Hematopoietic multipotent progenitor cell (in vitro differentiated cells): ENCODE measurements at regions not wholly inside any gene's neighbourhood (a gene's known extent, or its start where the extent isn't known, plus 50 kb on each side); places are given as distances from the start of the nearest gene placed in this dataset.
"Not testable (repeated sequence)": the region's sequence is repeated elsewhere in the genome, so short reads cannot be mapped to it uniquely, and the experiment has no call there.

Source experiments
- DNase-seq, 3 donors: peaks; one replicate each; pipeline ENCODE4 v3.0.0-alpha.2; 2011 to 2015; ENCODE audit warnings: low read depth in 2 of 3, low spot score in 2 of 3

GRCh38 chr16:47873434-47873833, 282.4 kb downstream of the ABCC12 start:
- DNase-seq: no peak

- DNase-seq: no peak
Measured at GRCh38 chr16:47872225-47872624, 283.6 kb downstream of the ABCC12 start.

DNA sequence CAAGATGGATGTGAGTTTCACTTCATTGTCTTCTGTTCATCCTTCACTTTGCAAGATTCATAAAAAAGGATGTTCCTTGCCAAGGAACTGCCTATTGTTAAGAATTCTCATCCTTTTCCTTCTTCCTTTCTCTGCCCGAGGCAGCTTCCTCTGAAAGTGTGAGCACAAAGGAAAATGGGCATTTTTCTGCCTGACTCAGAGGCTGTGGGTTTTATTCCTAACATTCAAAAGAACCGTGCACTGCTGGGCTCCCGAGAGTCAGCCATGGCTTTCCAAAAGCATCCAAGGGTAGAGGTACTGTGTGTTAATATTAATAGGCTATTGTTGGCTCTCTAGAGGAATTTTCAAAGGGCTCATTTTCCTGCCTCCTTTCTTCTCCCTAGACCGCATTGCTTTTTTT, 289.4 kb downstream of the ABCC12 start:
- DNase-seq: no peak

DNA sequence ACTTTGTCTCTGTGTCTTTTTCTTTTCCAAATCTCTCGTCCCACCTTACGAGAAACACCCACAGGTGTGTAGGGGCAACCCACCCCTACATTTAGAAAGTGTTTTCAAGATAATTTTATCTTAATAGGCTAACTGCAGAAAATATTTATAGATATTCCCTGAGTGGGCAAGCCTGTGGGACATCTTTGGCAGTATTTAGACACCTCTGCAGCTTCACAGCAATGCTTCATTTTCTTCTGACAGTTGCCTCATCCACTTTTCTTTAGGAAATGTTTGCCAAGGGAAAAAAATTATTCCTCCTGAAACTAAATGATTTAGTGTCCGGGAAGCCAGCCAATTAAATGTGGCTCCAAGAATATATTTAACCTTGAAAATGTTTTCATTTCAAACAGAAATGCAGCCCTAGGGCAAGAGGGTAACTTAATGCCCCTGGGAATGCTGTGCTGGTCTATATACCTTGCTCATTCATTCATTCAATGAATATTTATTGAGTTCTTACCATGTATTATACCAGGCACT, 290.4 kb downstream of the ABCC12 start:
- DNase-seq: no peak

GRCh38 chr16:47864262-47864661, 291.5 kb downstream of the ABCC12 start:
- not testable (repeated sequence) for DNase-seq

DNA sequence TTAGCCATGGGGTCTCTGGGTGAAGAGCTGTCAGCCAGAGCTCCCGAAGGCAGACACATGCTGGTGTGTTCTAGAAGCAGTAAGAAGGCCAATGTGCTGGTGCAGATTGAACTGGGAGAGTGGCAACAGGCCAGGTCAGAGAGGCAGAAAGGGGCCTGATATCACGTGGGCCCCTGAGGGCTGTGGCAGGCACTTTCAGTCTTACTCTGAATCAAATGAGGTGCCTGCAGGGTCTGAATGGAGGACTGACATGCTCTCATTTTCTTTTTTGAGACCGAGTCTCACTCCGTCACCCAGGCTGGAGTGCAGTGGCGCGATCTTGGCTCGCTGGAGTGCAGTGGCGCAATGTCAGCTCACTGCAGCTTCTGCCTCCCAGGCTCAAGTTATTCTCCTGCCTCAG, 293.8 kb downstream of the ABCC12 start:
- no peak for DNase-seq

- no peak for DNase-seq
Measured at GRCh38 chr16:47858333-47858982, 297.3 kb downstream of the ABCC12 start.

GRCh38 chr16:47855431-47855830, 300.4 kb downstream of the ABCC12 start:
- DNase-seq: no peak

DNA sequence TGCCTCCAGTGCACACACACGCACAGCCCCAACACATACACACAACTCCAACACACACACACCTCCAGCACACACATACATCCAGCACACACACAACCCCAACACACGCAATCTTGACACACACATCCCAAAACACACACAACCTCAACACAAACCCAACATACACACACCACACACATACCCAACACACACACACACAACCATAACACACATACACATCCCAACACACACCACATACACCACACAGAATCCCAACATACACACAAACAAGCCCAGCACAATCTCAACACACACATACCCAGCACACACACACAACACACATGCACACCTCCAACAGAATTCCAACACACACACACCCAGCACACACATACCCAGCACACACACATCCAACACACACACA, 301.1 kb downstream of the ABCC12 start:
- DNase-seq: no peak

- DNase-seq: no peak
Measured at GRCh38 chr16:47852991-47853390, 302.8 kb downstream of the ABCC12 start.

DNA sequence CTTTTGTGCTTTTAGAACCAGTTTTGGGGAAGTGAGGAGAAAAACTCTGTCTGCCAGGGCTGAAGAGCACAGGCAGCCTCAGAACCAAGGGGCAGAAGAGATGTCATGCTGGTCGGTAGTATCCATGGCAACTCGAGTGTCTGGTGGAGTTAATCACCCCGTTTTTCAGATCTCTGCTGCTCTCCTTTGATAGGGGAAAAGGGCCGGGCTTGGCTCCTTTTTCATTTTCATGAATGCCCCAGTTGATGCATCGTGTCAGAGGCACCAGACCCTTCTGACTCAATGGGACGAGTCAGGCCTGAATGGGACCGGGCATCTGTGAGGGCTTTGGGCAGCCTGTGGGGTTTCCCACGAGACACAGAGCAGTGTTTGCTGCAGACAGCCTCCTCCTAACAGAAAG, 304.6 kb downstream of the ABCC12 start:
- no peak for DNase-seq

DNA sequence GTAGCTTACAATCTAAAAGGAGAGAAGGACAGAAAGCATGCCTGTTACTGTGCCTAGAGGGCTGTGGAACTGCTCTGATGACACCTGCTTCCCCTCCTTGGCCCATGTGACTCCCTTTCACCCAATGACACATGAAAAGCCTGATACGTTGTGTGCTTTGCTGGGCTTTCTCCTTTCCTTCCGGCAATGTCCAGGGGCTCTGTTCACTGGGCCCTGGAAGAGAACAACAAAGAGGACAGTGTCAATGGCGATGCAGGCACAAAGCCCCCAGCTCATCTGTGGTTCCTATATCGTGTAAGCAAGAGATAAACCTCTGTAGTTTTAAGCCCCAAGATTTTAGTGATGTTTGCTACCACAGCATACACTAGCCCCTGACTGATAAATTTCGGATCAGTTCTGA, 306.1 kb downstream of the ABCC12 start:
- DNase-seq: no peak

- no peak for DNase-seq
Measured at GRCh38 chr16:47848421-47849109, 307.2 kb downstream of the ABCC12 start.

- DNase-seq: no peak
Measured at GRCh38 chr16:47847220-47847970, 308.4 kb downstream of the ABCC12 start.

- no peak for DNase-seq
Measured at GRCh38 chr16:47834485-47835024, 321.2 kb downstream of the ABCC12 start.

DNA sequence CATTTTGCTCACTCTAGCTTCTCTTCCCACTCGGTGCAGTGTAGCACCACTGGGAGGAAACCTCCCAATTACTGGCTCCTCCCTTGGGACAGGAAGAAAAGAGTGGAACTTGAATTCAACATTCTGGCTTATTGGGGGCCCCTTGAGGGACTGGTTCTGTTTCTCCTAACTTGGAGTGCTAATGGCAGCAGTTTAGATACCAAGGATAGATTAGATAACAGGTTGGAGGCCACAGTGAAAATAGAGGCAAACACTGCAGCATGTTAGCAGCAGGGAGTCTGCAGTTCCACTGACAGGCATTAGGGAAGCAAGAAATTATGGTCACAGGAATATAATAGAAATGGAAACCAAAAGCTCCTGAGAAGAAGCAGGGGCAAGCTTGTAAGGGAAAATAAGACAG, 322.0 kb downstream of the ABCC12 start:
- DNase-seq: no peak

GRCh38 chr16:47829850-47830600, 325.8 kb downstream of the ABCC12 start:
- DNase-seq: no peak

DNA sequence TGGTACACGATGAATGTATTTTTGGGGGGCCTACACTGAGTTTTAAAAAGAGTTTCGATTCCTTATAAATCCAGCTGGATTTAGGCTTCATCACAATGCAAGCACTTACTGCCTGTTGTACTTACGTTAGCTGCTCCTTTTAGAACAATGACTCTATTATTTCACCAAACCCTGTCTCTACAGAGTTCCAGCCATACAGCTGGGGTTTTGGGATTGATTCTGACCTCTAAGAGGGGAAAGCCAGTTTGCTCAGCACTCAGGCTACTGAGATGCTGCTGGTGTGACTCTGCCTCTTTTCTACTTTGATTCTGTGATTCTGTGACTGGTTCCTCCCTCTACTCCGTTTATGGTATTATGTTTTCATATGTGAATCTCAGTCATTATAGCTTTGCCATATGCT, 329.7 kb downstream of the ABCC12 start:
- no peak for DNase-seq

GRCh38 chr16:47817048-47817447, 338.7 kb downstream of the ABCC12 start:
- no peak for DNase-seq

DNA sequence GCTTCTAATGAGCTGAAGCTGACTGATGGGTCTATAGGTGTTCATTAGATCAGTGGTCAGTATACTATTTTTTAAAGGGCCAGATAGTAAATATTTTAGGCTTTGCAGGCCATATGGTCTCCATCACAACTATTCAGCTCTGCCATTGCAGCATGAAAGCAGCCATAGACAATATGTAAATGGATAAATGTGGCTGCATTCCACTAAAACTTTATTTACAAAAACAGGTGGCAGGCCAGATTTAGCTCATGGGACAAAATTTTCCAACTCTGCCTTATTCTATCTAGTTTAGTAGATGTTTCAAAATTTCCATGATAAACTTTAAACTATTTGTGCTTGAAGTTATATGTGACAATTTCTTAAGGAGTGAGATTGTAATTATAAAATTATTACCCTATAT, 339.3 kb downstream of the ABCC12 start:
- no peak for DNase-seq

DNA sequence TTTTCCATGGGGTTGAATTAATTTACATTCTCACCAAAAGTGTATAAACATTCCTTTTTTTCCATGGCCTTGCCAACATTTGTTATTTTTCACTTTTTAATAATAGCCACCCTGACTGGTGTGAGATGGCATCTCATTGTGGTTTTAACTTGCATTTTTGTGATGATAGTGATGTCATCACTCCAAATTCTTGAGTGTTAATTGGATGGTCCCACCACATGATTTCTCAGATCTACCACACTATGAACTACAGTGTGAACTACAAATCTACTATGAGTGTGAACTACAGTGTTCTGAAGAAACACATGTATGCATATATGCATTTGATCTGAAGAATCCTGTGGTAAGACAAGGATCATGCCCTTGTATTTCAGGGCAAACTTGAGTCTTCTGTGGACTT, 340.1 kb downstream of the ABCC12 start:
- no peak for DNase-seq
